SK-N-SH (cell line): ENCODE measurements at regions not wholly inside any gene's neighbourhood (a gene's known extent, or its start where the extent isn't known, plus 50 kb on each side); places are given as distances from the start of the nearest gene placed in this dataset.

ENCODE experiments used
- CTCF ChIA-PET: fragments of 300-600, 350-600 bp; formaldehyde crosslinking; extraction: SDS; loops from one replicate; lab custom pipeline; 2021; lab: Yijun Ruan, JAX
- POLR2A ChIA-PET: fragments of 350-600 bp; sonication (Branson Sonifier 250); formaldehyde crosslinking; extraction: SDS; loops from one replicate; lab custom pipeline; 2020; ENCODE audit warnings: antibody characterized with exemption, inconsistent platforms; lab: Yijun Ruan, JAX
- DNase-seq: peaks from one replicate; pipeline ENCODE4 v3.0.0; 2012
- H2AFZ ChIP-seq: fragments of 200-600 bp; sonication (generic); 2 replicates; pipeline ENCODE4 v1.8.1; 2016; ENCODE audit warnings: antibody characterized with exemption, mild to moderate bottlenecking, low read depth
- H3F3A ChIP-seq: fragments of 200-600 bp; sonication (generic); replicated peaks from 2 replicates; pipeline ENCODE3; 2016; ENCODE audit warnings: antibody characterized with exemption, mild to moderate bottlenecking; ENCODE audit not compliant: insufficient read depth
- H3K27ac ChIP-seq, 2 experiments: fragments of 200-500 bp in 1 of 2; fragments of 200-600 bp in 1 of 2; sonication (Bioruptor generic) in 1 of 2; sonication (generic), shearing (Covaris generic) in 1 of 2; 2 replicates each; pipeline versions ENCODE4 v1.5.1 to v1.6.1; 2014 to 2016; ENCODE audit warnings: low read depth in 2 of 2, inconsistent platforms in 1 of 2, low read length in 1 of 2, mild to moderate bottlenecking in 1 of 2, mixed read lengths in 1 of 2
- H3K27me3 ChIP-seq: fragments of 200-600 bp; sonication (generic), shearing (Covaris generic); 2 replicates; pipeline ENCODE4 v1.6.1; 2016; ENCODE audit warnings: mixed run types; ENCODE audit not compliant: insufficient read depth
- H3K36me3 ChIP-seq, 2 experiments: fragments of 200-500 bp in 1 of 2; fragments of 200-600 bp in 1 of 2; sonication (Bioruptor generic) in 1 of 2; sonication (generic) in 1 of 2; replicated peaks in 1 of 2; 2 replicates each; pipeline versions ENCODE3 to v1.5.1; 2014 to 2016; ENCODE audit warnings: low read length in 1 of 2, mild to moderate bottlenecking in 1 of 2; ENCODE audit not compliant: insufficient read depth in 2 of 2, control insufficient read depth in 1 of 2
- H3K4me1 ChIP-seq, 2 experiments: fragments of 200-500 bp in 1 of 2; fragments of 200-600 bp in 1 of 2; sonication (Bioruptor generic) in 1 of 2; sonication (generic), shearing (Covaris generic) in 1 of 2; 2 replicates each; pipeline versions ENCODE4 v1.5.1 to v1.6.1; 2014 to 2016; ENCODE audit warnings: low read depth in 1 of 2, low read length in 1 of 2, mixed run types in 1 of 2; ENCODE audit not compliant: insufficient read depth in 2 of 2, control insufficient read depth in 1 of 2
- H3K4me2 ChIP-seq: fragments of 200-600 bp; sonication (generic), shearing (Covaris generic); 2 replicates; pipeline ENCODE4 v1.6.1; 2017; ENCODE audit warnings: mixed run types
- H3K4me3 ChIP-seq, 2 experiments: fragments of 200-500 bp in 1 of 2; fragments of 200-600 bp in 1 of 2; sonication (Bioruptor generic) in 1 of 2; sonication (generic), shearing (Covaris generic) in 1 of 2; 2 replicates each; pipeline versions ENCODE4 v1.5.1 to v1.8.1; 2014 to 2016; ENCODE audit warnings: low read depth in 2 of 2, inconsistent platforms in 1 of 2, low read length in 1 of 2, mild to moderate bottlenecking in 1 of 2, mixed read lengths in 1 of 2, moderate library complexity in 1 of 2
- H3K79me2 ChIP-seq: fragments of 200-600 bp; sonication (generic); 2 replicates; pipeline ENCODE4 v1.8.1; 2017; ENCODE audit warnings: mild to moderate bottlenecking; ENCODE audit not compliant: insufficient read depth
- H3K9ac ChIP-seq: fragments of 200-600 bp; sonication (generic); 2 replicates; pipeline ENCODE4 v1.6.1; 2017; ENCODE audit warnings: mixed run types
- H3K9me2 ChIP-seq: fragments of 200-600 bp; sonication (generic); 2 replicates; pipeline ENCODE4 v1.6.1; 2017; ENCODE audit warnings: mixed run types
- H3K9me3 ChIP-seq: fragments of 200-600 bp; sonication (generic); 2 replicates; pipeline ENCODE4 v1.6.1; 2017; ENCODE audit warnings: mixed run types, mild to moderate bottlenecking, moderate library complexity
- H4K20me1 ChIP-seq: fragments of 200-600 bp; sonication (generic); 2 replicates; pipeline ENCODE4 v1.6.1; 2017; ENCODE audit warnings: mild to moderate bottlenecking, mixed run types; ENCODE audit not compliant: insufficient read depth
- CHD2 ChIP-seq: fragments of 150-350 bp; IDR thresholded peaks from 2 replicates; pipeline ENCODE4 v1.6.1; 2018; ENCODE audit warnings: low read length; ENCODE audit not compliant: partially characterized antibody
- CTCF ChIP-seq: fragments of 200-600 bp; sonication (generic); IDR thresholded peaks from 2 replicates; pipeline ENCODE4 v1.6.1; 2017; ENCODE audit warnings: antibody characterized with exemption, mild to moderate bottlenecking, moderate library complexity
- EP300 ChIP-seq, 2 experiments: IDR thresholded peaks; 2 replicates each; pipeline versions ENCODE4 v1.4.0 to v1.6.1; 2012; ENCODE audit warnings: borderline replicate concordance in 1 of 2, low read depth in 1 of 2, low read length in 1 of 2
- FOSL2 ChIP-seq: IDR thresholded peaks from 2 replicates; pipeline ENCODE4 v1.4.0; 2012; ENCODE audit warnings: low read depth, mild to moderate bottlenecking, moderate library complexity, borderline replicate concordance
- FOXM1 ChIP-seq: IDR thresholded peaks from 2 replicates; pipeline ENCODE4 v1.4.0; 2012; ENCODE audit warnings: low read depth, mild to moderate bottlenecking
- JUND ChIP-seq: IDR thresholded peaks from 2 replicates; pipeline ENCODE4 v1.4.0; 2012
- MAX ChIP-seq: IDR thresholded peaks from 2 replicates; pipeline ENCODE4 v1.4.0; 2012; ENCODE audit warnings: low read depth
- PBX3 ChIP-seq: IDR thresholded peaks from 2 replicates; pipeline ENCODE4; 2012
- RFX5 ChIP-seq: IDR thresholded peaks from 2 replicates; pipeline ENCODE4 v1.6.1; 2012; ENCODE audit warnings: mild to moderate bottlenecking, improper control_type of control experiment, low read length
- USF1 ChIP-seq: IDR thresholded peaks from 2 replicates; pipeline ENCODE4 v1.4.0; 2012; ENCODE audit warnings: low read depth, borderline replicate concordance
- USF2 ChIP-seq: fragments of 150-350 bp; IDR thresholded peaks from 2 replicates; pipeline ENCODE4 v1.6.1; 2017; ENCODE audit warnings: antibody characterized with exemption, low read length, low read depth, borderline replicate concordance
- WGBS: methylation state at CpG from one replicate; pipeline ENCODE4 v1.1.6; 2017; ENCODE audit warnings: low lambda C conversion rate; 5-methylcytosine and 5-hydroxymethylcytosine counted together

- Histone ChIP-seq H3K9me3 (no peaks in the 10 kb centered on the region), H3K9me2 (no peaks in the 10 kb centered on the region), H3K27ac (no peak overlapping the region), H3K79me2 (no peaks in the 10 kb centered on the region), H3K36me3 (no peaks in the 10 kb centered on the region), H3K9ac (no peak overlapping the region), H3K4me1 (no peaks in the 10 kb centered on the region), H4K20me1 (no peaks in the 10 kb centered on the region), H3K4me2 (no peak overlapping the region), H3F3A (no peaks in the 10 kb centered on the region), H3K4me3 (no peak overlapping the region), H3K27me3 (no peaks in the 10 kb centered on the region), H2AFZ (no peak overlapping the region)
- POLR2A ChIA-PET = no interaction called here
- DNase-seq = no peak
- CTCF ChIA-PET = no interaction called here
- TF ChIP-seq FOSL2 (no peak), CTCF (no peak)
- 19% methylated on average over 6 of the region's 7 CpGs for WGBS
These were observed 381.2 kb upstream of the NETO1 start for GRCh38 chr18:73249030-73249429.

- H3K27ac ChIP-seq = no peak overlapping the region
- 11% methylated on average over 5 of the region's 5 CpGs for WGBS
- H3K27me3 ChIP-seq = 0 out of 2 replicates have a peak, but pooled peaks cover 6% of the 10 kb centered on the region
- no peak overlapping the region for H3K4me2 ChIP-seq
- H3K36me3 ChIP-seq = no peaks in the 10 kb centered on the region
- no peaks in the 10 kb centered on the region for H3K9me3 ChIP-seq
- TF ChIP-seq CHD2 (no peak), CTCF (no peak), PBX3 (no peak), MAX (no peak), FOXM1 (no peak), JUND (no peak), USF2 (no peak), EP300 (IDR thresholded peaks at IDR 0.05; ENCODE audit: borderline replicate concordance in 1 of 2, low read depth in 1 of 2, low read length in 1 of 2) (no peak), USF1 (no peak), RFX5 (no peak)
- H2AFZ ChIP-seq = no peak overlapping the region
- H3K9me2 ChIP-seq = no peaks in the 10 kb centered on the region
- no peak overlapping the region for H3K9ac ChIP-seq
- H3K79me2 ChIP-seq = no peaks in the 10 kb centered on the region
- ChIA-PET POLR2A (no interaction called here), CTCF (no interaction called here)
- no peak for DNase-seq
- H3K4me3 ChIP-seq = no peak overlapping the region
- H3F3A ChIP-seq = no peaks in the 10 kb centered on the region
- H4K20me1 ChIP-seq = no peaks in the 10 kb centered on the region
- no peaks in the 10 kb centered on the region for H3K4me1 ChIP-seq
These were observed 379.0 kb upstream of the NETO1 start for GRCh38 chr18:73246763-73247162.
